Activated T-helper 1 cell treated with anti-CD3 and anti-CD28 coated beads, Interleukin-12 subunit alpha, Interleukin-12 subunit beta, Interleukin-2, Interleukin-4 antibody, amounts not matched to agents 30 ng/mL and 10 ng/mL and 1 ng/mL, durations not matched to agents 14 hours and 24 hours and 36 hours (primary cell): ENCODE measurements at regions not wholly inside any gene's neighbourhood (a gene's known extent, or its start where the extent isn't known, plus 50 kb on each side); places are given as distances from the start of the nearest gene placed in this dataset.
"Not testable (repeated sequence)": the region's sequence is repeated elsewhere in the genome, so short reads cannot be mapped to it uniquely, and the experiment has no call there.

ENCODE experiments used
- DNase-seq: peaks from one replicate; pipeline ENCODE4 v3.0.0; 2021; ENCODE audit warnings: low spot score
- H3K27ac Mint-ChIP-seq: one replicate; pipeline ENCODE4 v1.8.0; 2021; ENCODE audit warnings: mild to moderate bottlenecking, mixed read lengths
- H3K27me3 Mint-ChIP-seq: one replicate; pipeline ENCODE4 v1.8.0; 2022; ENCODE audit warnings: mild to moderate bottlenecking, moderate library complexity, mixed read lengths; ENCODE audit not compliant: insufficient read depth
- H3K36me3 Mint-ChIP-seq: one replicate; pipeline ENCODE4 v1.8.0; 2021; ENCODE audit warnings: low read depth, mixed read lengths
- H3K4me1 Mint-ChIP-seq: one replicate; pipeline ENCODE4 v1.8.0; 2021; ENCODE audit warnings: low read depth, mixed read lengths
- H3K4me3 Mint-ChIP-seq: one replicate; pipeline ENCODE4 v1.8.0; 2021; ENCODE audit warnings: mild to moderate bottlenecking, moderate library complexity, mixed read lengths
- H3K9me3 Mint-ChIP-seq: one replicate; pipeline ENCODE4 v1.8.0; 2021; ENCODE audit warnings: mixed read lengths
- intact Hi-C: fragments of 100-400 bp; cut with micrococcal nuclease; formaldehyde crosslinking; loops from one replicate; pipeline ENCODE4 v1.15.1; 2024

- Mint-ChIP-seq H3K9me3 (no peaks in the 10 kb centered on the region), H3K27me3 (peaks cover 15% of the 10 kb centered on the region), H3K4me1 (no peaks in the 10 kb centered on the region), H3K27ac (no peak overlapping the region), H3K4me3 (no peak overlapping the region), H3K36me3 (no peaks in the 10 kb centered on the region)
- intact Hi-C loops, result no loop called here
- DNase-seq, result no peak
Observed at GRCh38 chr3:87957575-87957974, 101.2 kb downstream of the CGGBP1 start.

GRCh38 chr3:87949879-87950208 lies 109.0 kb downstream of the CGGBP1 start:
- no peaks in the 10 kb centered on the region for H3K36me3 Mint-ChIP-seq
- intact Hi-C loops, result no loop called here
- H3K27me3 Mint-ChIP-seq, result peaks cover 5% of the 10 kb centered on the region
- no peaks in the 10 kb centered on the region for H3K4me1 Mint-ChIP-seq
- H3K27ac Mint-ChIP-seq, result no peak overlapping the region
- no peak overlapping the region for H3K4me3 Mint-ChIP-seq
- no peak for DNase-seq
- no peaks in the 10 kb centered on the region for H3K9me3 Mint-ChIP-seq

- intact Hi-C loops, result no loop called here
- H3K27ac Mint-ChIP-seq, result no peak overlapping the region
- no peak overlapping the region for H3K4me3 Mint-ChIP-seq
- no peak for DNase-seq
- H3K36me3 Mint-ChIP-seq, result no peaks in the 10 kb centered on the region
- H3K4me1 Mint-ChIP-seq, result no peaks in the 10 kb centered on the region
- no peaks in the 10 kb centered on the region for H3K9me3 Mint-ChIP-seq
- H3K27me3 Mint-ChIP-seq, result peaks cover 5% of the 10 kb centered on the region
Observed at GRCh38 chr3:87949189-87949878, 109.5 kb downstream of the CGGBP1 start.

- DNase-seq, H3K4me3 Mint-ChIP-seq, H3K27me3 Mint-ChIP-seq, H3K4me1 Mint-ChIP-seq, H3K36me3 Mint-ChIP-seq, intact Hi-C loops, H3K27ac Mint-ChIP-seq, H3K9me3 Mint-ChIP-seq: not testable (repeated sequence)
Observed at GRCh38 chr3:87946007-87946406, 112.8 kb downstream of the CGGBP1 start.

GRCh38 chr3:87942256-87942655 lies 116.5 kb downstream of the CGGBP1 start:
- H3K4me3 Mint-ChIP-seq, H3K27ac Mint-ChIP-seq, H3K36me3 Mint-ChIP-seq, H3K9me3 Mint-ChIP-seq, intact Hi-C loops, H3K27me3 Mint-ChIP-seq, DNase-seq, H3K4me1 Mint-ChIP-seq: not testable (repeated sequence)

- no peak overlapping the region for H3K27ac Mint-ChIP-seq
- intact Hi-C loops, result no loop called here
- H3K4me1 Mint-ChIP-seq, result no peaks in the 10 kb centered on the region
- no peaks in the 10 kb centered on the region for H3K36me3 Mint-ChIP-seq
- H3K4me3 Mint-ChIP-seq, result no peak overlapping the region
- DNase-seq, result no peak
- H3K27me3 Mint-ChIP-seq, result peaks cover 4% of the 10 kb centered on the region
- peaks cover 13% of the 10 kb centered on the region for H3K9me3 Mint-ChIP-seq
Observed at GRCh38 chr3:87924485-87924884, 134.3 kb downstream of the CGGBP1 start.

GRCh38 chr3:87920549-87920948 lies 138.3 kb downstream of the CGGBP1 start:
- no peak for DNase-seq
- Mint-ChIP-seq H3K4me1 (no peaks in the 10 kb centered on the region), H3K9me3 (peaks cover 13% of the 10 kb centered on the region), H3K36me3 (no peaks in the 10 kb centered on the region), H3K4me3 (no peak overlapping the region), H3K27me3 (peaks cover 11% of the 10 kb centered on the region), H3K27ac (no peak overlapping the region)
- intact Hi-C loops, result no loop called here

GRCh38 chr3:87901141-87901540 lies 157.7 kb downstream of the CGGBP1 start:
- Mint-ChIP-seq H3K9me3 (no peaks in the 10 kb centered on the region), H3K36me3 (no peaks in the 10 kb centered on the region), H3K27me3 (no peaks in the 10 kb centered on the region), H3K27ac (no peak overlapping the region), H3K4me1 (no peaks in the 10 kb centered on the region), H3K4me3 (no peak overlapping the region)
- intact Hi-C loops, result no loop called here
- no peak for DNase-seq

- Mint-ChIP-seq H3K36me3 (no peaks in the 10 kb centered on the region), H3K27ac (no peak overlapping the region), H3K4me3 (no peak overlapping the region), H3K4me1 (no peaks in the 10 kb centered on the region), H3K9me3 (no peaks in the 10 kb centered on the region), H3K27me3 (no peaks in the 10 kb centered on the region)
- DNase-seq, result no peak
- intact Hi-C loops, result loop anchor here (1.0 kb wide), 1 partner anchor 103 kb away; no protein-coding TSS in a partner anchor
Observed at GRCh38 chr3:87900061-87900460, 158.7 kb downstream of the CGGBP1 start.

- Mint-ChIP-seq H3K27me3 (no peaks in the 10 kb centered on the region), H3K9me3 (no peaks in the 10 kb centered on the region), H3K4me3 (no peak overlapping the region), H3K27ac (no peak overlapping the region), H3K4me1 (no peaks in the 10 kb centered on the region), H3K36me3 (no peaks in the 10 kb centered on the region)
- intact Hi-C loops, result no loop called here
- DNase-seq, result no peak
Observed at GRCh38 chr3:87898971-87899370, 159.8 kb downstream of the CGGBP1 start.

- H3K27ac Mint-ChIP-seq, result no peak overlapping the region
- intact Hi-C loops, result no loop called here
- no peaks in the 10 kb centered on the region for H3K9me3 Mint-ChIP-seq
- H3K4me3 Mint-ChIP-seq, result no peak overlapping the region
- H3K36me3 Mint-ChIP-seq, result no peaks in the 10 kb centered on the region
- no peak for DNase-seq
- no peaks in the 10 kb centered on the region for H3K4me1 Mint-ChIP-seq
- no peaks in the 10 kb centered on the region for H3K27me3 Mint-ChIP-seq
Observed at GRCh38 chr3:87895983-87896382, 162.8 kb downstream of the CGGBP1 start.

- Mint-ChIP-seq H3K36me3 (no peaks in the 10 kb centered on the region), H3K27me3 (peaks cover 2% of the 10 kb centered on the region), H3K9me3 (peaks cover 11% of the 10 kb centered on the region), H3K4me1 (no peaks in the 10 kb centered on the region), H3K4me3 (no peak overlapping the region), H3K27ac (no peak overlapping the region)
- intact Hi-C loops, result no loop called here
- no peak for DNase-seq
Observed at GRCh38 chr3:87873136-87873535, 185.7 kb downstream of the CGGBP1 start.

- H3K36me3 Mint-ChIP-seq, result no peaks in the 10 kb centered on the region
- peaks cover 2% of the 10 kb centered on the region for H3K27me3 Mint-ChIP-seq
- no peak for DNase-seq
- intact Hi-C loops, result no loop called here
- H3K4me3 Mint-ChIP-seq, result no peak overlapping the region
- peaks cover 11% of the 10 kb centered on the region for H3K9me3 Mint-ChIP-seq
- no peak overlapping the region for H3K27ac Mint-ChIP-seq
- no peaks in the 10 kb centered on the region for H3K4me1 Mint-ChIP-seq
Observed at GRCh38 chr3:87867001-87867400, 191.8 kb downstream of the CGGBP1 start.

GRCh38 chr3:87856126-87856525 lies 202.7 kb downstream of the CGGBP1 start:
- no peak overlapping the region for H3K27ac Mint-ChIP-seq
- intact Hi-C loops, result no loop called here
- H3K4me3 Mint-ChIP-seq, result no peak overlapping the region
- no peaks in the 10 kb centered on the region for H3K27me3 Mint-ChIP-seq
- no peaks in the 10 kb centered on the region for H3K36me3 Mint-ChIP-seq
- H3K9me3 Mint-ChIP-seq, result no peaks in the 10 kb centered on the region
- no peaks in the 10 kb centered on the region for H3K4me1 Mint-ChIP-seq
- DNase-seq, result no peak
